ENCODE measurements at regions not wholly inside any gene's neighbourhood (a gene's known extent, or its start where the extent isn't known, plus 50 kb on each side); places are given as distances from the start of the nearest gene placed in this dataset.
"Not testable (repeated sequence)": the region's sequence is repeated elsewhere in the genome, so short reads cannot be mapped to it uniquely, and the experiment has no call there.

DNA sequence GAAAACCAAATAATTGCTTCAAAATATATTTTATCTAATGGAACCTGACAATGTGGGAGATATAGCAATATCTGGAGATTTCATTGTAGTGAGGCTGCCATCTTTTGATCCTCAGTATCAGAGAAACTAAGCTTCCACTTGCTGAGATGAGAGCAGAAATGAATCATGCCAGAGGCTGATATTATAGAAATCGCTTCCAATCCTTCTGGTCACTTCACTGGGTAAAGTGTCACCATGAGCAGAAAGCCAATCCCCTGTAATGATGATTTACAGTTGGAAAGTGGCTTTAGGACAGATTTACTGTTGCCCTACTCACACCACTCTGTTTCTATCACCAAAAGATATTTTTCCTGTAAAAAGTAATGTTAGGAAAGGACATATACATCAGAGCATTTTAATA lies 365.0 kb upstream of the VRK2 start:
- intact Hi-C loops (cut with DNase I), result no loop called here
- DNase-seq, result no peak

DNA sequence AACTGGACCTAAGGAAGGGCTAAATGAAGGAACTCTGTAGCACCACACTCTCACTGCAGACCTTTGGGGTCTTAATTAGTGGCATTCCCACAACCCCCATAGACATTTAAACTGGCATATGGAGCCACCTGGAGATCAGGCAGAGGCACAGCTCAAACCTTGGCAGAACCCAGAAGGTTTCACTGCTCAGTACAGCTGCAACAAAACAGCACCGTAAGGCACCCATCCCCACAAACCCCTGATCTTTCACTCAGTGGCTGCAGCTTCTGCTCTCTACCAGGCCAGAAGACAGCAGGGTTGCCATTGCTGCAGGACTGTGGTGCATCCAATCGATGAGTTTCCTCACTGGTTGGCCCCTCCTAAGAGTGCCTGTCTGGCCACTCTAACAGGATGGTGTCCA lies 361.6 kb upstream of the VRK2 start:
- intact Hi-C loops (cut with DNase I), result no loop called here
- DNase-seq, result no peak

DNA sequence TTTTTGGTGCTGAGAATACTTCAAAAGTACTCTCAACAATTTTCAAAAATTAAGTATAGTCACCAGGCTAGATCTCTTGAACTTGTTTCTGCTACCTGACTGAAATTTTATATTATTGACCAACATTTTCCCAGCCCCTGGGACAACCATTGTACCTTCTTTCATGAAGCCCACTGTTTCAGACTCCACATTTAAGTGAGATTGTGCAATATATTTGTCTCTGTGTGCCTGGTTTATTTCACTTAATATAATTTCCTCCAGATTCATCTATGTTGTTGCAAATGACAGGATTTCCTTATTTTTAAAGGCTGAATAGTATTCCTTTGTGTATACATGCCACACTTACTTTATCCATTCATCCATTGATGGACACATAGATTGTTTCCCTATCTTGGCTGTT lies 354.2 kb upstream of the VRK2 start:
- intact Hi-C loops (cut with DNase I), result no loop called here
- no peak for DNase-seq

GRCh38 chr2:57693177-57693576 lies 353.4 kb upstream of the VRK2 start:
- no peak for DNase-seq
- intact Hi-C loops (cut with DNase I), result no loop called here

DNA sequence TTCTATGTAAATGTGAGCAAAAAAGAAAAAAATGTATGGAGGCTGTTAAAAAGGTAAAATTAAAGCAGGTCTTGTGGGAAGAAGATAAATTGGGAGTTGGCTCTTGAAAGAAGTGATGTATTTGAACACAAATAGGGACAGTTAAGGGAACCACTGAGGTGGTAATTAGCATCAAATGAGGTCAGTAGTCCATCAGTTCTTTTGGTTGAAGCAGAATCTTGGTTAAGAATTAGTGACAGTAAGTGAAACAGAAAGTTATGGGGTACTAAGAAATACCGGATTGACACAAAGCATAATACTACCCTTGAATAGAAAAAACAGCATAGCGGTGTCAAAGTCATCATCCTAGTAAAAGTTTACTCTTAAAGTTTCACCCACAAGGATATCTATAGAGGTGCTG lies 352.6 kb upstream of the VRK2 start:
- DNase-seq, result no peak
- intact Hi-C loops (cut with DNase I), result no loop called here

DNA sequence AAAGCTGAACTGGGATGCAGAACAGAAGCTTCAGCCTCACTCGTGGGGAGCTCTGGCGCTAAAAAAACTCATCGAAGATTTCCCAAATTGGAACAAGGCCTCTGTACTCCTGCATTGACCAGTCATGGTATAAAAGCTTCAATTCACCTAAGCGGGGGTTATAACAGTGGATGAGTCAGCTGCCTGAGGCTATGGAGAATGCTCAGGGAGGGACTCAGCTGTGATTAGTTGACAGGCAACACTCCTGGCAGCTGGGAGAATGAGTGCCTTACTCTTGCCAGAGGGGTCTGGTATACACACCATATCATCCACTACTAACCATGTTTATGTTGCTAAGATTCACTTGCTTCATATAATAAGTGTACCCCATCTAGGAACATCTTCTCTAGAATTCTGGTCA lies 350.6 kb upstream of the VRK2 start:
- DNase-seq, result no peak
- intact Hi-C loops (cut with DNase I), result no loop called here

- intact Hi-C loops (cut with DNase I), result no loop called here
- DNase-seq, result no peak
These were observed 348.2 kb upstream of the VRK2 start for GRCh38 chr2:57698392-57698791.

- no peak for DNase-seq
- intact Hi-C loops (cut with DNase I), result no loop called here
These were observed 347.6 kb upstream of the VRK2 start for GRCh38 chr2:57698935-57699449.

GRCh38 chr2:57701391-57701791 lies 345.2 kb upstream of the VRK2 start:
- no peak for DNase-seq
- intact Hi-C loops (cut with DNase I), result no loop called here

GRCh38 chr2:57703407-57703806 lies 343.2 kb upstream of the VRK2 start:
- DNase-seq, result no peak
- intact Hi-C loops (cut with DNase I), result no loop called here

DNA sequence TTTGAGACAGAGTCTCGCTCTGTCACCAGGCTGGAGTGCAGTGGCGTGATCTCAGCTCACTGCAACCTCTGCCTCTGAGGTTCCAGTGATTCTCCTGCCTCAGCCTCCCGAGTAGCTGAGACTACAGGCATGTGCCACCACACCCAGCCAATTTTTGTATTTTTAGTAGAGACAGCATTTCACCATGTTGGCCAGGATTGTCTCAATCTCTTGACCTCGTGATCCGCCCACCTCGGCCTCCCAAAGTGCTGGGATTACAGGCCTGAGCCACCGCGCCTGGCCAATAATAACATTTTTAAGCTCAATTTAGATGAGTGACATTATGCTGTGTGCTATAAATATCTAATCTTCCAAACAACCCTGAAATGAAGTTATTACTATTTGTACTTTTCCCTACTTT lies 338.8 kb upstream of the VRK2 start:
- DNase-seq; intact Hi-C loops (cut with DNase I): not testable (repeated sequence)

GRCh38 chr2:57711991-57712390 lies 334.6 kb upstream of the VRK2 start:
- intact Hi-C loops (cut with DNase I), result no loop called here

DNA sequence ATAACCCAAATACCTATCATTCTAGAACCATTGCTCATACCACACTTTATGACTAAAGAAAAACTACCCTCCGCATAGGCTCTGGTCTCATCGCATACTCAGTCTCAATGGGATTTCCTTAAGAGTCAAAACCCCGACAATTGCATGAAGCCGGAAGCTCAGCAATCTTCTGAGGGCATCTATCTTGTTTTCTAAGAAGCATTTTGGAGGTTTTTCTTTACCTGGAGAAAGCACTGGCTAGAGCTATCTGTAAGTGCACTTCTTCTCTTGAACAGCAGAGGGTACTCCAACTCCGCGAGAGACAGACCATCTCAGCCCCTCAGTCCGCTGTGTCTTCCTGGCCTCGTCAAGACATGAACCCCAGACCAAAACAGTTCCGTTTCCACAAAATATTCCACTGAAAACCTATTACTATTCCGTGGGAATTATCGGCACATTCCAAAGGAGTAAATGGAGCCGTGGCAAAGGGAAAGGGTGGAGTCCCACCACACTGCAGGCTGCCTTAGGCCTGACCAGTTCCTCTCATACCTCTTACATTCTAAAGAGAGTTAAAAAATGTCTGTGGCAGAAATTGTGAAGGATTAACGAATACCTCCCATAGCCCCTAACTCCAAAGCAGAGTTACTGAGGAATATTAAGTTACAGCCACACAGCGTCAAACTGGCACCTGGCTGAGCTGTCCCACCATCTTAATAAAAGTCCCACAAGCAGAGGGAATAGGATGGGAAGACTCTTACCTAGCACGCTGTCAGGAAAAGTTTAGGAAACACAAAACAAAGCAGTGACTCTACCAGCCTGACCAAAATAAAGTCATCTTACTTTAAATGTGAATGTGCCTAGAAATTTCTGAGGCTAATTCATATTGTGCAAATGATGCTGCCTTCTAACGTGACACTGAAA lies 325.6 kb upstream of the VRK2 start:
- peak in 41 of 42 donors; percentile 12 to 85 (median 63) for DNase-seq

More at GRCh38 chr2:57711991-57712390, 334.6 kb upstream of the VRK2 start:
- no peak for DNase-seq

DNA sequence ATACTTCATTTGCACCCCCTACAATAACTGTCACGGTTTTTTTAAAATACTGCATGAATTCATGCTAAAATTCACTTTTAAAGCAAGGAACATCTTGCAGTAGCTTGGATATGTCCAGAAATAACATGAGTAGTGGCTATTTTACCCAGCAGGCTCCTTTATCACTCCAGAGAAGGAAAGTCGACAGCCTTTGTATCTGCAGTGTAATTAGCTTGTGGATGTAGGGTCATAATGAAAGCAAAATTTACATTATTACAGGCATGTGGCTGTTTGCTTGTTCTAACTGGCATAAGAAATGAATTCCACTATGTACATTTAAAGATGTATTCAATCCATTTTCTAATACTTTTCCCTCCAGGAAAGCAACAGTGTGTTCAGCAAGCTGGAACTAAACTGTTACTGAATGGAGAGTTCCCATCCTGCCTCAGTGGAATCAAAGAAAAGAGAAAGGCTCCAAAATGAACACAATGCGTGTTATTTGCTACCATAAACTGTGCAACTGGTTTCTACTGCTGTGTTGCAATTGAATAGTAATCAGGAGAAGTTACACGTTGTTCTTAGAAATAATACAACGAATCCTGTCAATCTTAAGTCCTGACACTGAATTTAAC lies 321.2 kb upstream of the VRK2 start:
- DNase-seq, result no peak
- intact Hi-C loops (cut with DNase I), result no loop called here

More for the DNA sequence above, 325.6 kb upstream of the VRK2 start:
- intact Hi-C loops (cut with DNase I), result no loop called here

GRCh38 chr2:57726294-57726693 lies 320.3 kb upstream of the VRK2 start:
- intact Hi-C loops (cut with DNase I), result no loop called here

DNA sequence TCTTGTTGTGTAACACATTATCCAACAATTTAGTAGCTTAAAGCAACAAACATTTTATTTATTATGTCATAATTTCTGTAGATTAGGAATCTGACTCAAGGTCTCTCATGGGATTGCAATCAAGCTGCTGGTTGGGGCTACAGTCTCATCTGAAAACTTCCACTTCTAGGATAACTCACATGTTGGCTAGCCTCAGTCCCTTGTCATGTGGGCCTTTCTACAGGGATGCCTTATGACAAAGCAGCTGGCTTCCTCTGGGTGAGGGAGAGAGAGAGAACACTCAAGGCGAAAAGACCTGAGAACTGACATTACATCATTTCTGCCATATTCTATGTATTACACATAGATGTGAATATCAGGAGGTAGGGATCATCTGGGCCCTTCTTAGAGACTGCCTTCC lies 317.9 kb upstream of the VRK2 start:
- intact Hi-C loops (cut with DNase I), result no loop called here

More at GRCh38 chr2:57726294-57726693, 320.3 kb upstream of the VRK2 start:
- no peak for DNase-seq

DNA sequence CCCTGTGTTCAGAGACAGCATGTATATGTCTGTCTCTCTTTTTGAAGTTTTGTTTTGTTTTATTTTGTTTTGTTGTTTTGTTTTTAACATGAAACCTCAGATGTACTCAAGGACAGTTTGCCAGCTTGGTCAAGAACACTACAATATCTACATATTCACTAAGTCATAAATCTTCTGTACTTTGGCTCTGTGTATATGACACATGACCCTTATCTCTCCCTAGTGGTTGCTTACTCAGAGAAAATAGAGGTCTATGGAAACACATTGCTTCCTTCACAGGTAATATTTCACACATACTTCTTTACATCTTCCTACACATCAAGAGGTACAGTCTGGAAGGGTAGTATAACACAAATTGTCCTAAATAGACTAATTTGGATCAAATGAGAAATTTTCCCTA lies 312.6 kb upstream of the VRK2 start:
- intact Hi-C loops (cut with DNase I), result no loop called here
- DNase-seq, result no peak

More for the DNA sequence above, 317.9 kb upstream of the VRK2 start:
- DNase-seq, result no peak

GRCh38 chr2:57740891-57741290 lies 305.7 kb upstream of the VRK2 start:
- intact Hi-C loops (cut with DNase I), result no loop called here

GRCh38 chr2:57753636-57754035 lies 293.0 kb upstream of the VRK2 start:
- DNase-seq, result no peak
- intact Hi-C loops (cut with DNase I), result loop anchor here (10.0 kb wide), 1 partner anchor 671 kb away; no protein-coding TSS in a partner anchor

More at GRCh38 chr2:57740891-57741290, 305.7 kb upstream of the VRK2 start:
- DNase-seq, result no peak

DNA sequence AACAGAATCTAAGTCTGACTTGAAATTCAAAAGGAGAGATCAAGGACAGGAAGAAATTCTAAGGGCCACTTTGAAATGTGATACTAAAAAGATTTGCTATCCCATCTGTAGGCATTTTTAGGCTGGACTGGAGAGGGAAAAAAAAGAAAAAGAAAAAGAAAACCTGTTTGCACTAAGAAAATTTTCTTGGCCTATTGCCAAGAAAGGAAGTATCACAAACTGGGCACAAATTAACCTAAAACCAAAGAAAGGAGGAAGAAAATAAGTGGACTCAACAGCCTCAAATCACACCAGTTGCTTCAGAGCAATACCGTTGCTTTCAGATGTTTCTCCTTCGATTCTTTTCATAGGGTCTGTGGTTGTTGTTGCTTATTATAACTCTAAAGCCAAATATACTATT lies 287.9 kb upstream of the VRK2 start:
- intact Hi-C loops (cut with DNase I), result loop anchor here (10.0 kb wide), 1 partner anchor 666 kb away; no protein-coding TSS in a partner anchor
- DNase-seq, result no peak
